Activated T-helper 17 cell treated with anti-CD3 and anti-CD28 coated beads, Interleukin-2, amount 50 U/mL, for 72 hours (primary cell): ENCODE measurements at regions not wholly inside any gene's neighbourhood (a gene's known extent, or its start where the extent isn't known, plus 50 kb on each side); places are given as distances from the start of the nearest gene placed in this dataset.
"Not testable (repeated sequence)": the region's sequence is repeated elsewhere in the genome, so short reads cannot be mapped to it uniquely, and the experiment has no call there.

Source experiments
- ATAC-seq: fragments of 150-1000 bp; cut with Tn5 transposase; replicated peaks from 2 replicates; pipeline ENCODE4 v1.10.0; 2021; ENCODE audit warnings: mild to moderate bottlenecking, moderate library complexity
- H3K27ac Mint-ChIP-seq: one replicate; pipeline ENCODE4 v1.8.0; 2022; ENCODE audit warnings: mixed read lengths
- H3K27me3 Mint-ChIP-seq: one replicate; pipeline ENCODE4 v1.8.0; 2022; ENCODE audit warnings: mixed read lengths
- H3K36me3 Mint-ChIP-seq: one replicate; pipeline ENCODE4 v1.8.0; 2022; ENCODE audit warnings: low read depth, mild to moderate bottlenecking, mixed read lengths
- H3K4me1 Mint-ChIP-seq: one replicate; pipeline ENCODE4 v1.8.0; 2022; ENCODE audit warnings: mixed read lengths
- H3K4me3 Mint-ChIP-seq: one replicate; pipeline ENCODE4 v1.8.0; 2022; ENCODE audit warnings: mild to moderate bottlenecking, mixed read lengths
- H3K9me3 Mint-ChIP-seq: one replicate; pipeline ENCODE4 v1.8.0; 2022; ENCODE audit warnings: mixed read lengths

DNA sequence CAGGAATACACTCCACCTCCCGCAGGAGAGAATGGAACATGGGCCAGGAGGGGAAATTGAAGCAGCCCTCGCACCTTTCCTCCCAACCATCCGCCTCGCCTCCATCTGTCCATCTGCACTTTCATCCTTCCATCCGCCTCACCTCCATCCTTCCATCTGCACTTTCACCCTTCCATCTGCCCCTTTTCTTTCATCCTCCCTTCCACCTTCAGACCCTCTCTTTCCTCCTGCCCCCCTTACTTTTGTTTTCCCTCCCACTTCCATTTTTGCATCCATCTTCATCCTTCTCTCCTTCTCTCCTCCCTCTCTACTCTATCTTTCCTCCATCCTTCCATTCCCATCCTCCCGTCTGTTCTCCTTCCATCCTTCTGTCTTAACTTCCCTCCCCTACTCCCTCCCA is 92.2 kb upstream of the ZNF536 start:
- Mint-ChIP-seq H3K27ac (no peak overlapping the region), H3K4me1 (no peaks in the 10 kb centered on the region), H3K36me3 (no peaks in the 10 kb centered on the region), H3K4me3 (no peak overlapping the region), H3K27me3 (peaks cover 13% of the 10 kb centered on the region), H3K9me3 (peaks cover 6% of the 10 kb centered on the region)
- no peak for ATAC-seq

DNA sequence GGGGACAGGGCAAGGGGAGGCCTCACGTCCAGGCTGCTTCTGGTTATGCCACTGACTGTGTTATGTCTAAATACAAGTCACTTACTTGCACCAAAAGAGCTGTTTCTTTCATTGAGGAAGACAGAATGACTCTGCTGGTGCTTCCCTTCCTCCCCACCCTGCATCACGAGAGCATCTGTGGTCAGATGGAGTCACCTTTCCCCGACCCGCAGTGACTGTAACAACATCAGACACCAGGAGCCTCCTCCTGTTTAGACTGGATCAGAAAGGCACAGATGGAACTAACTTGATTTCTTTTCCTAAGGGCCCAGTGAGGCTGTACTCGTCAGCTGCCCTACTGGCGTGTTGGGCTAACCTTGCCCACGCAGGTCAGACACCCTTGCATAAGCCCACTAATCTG is 90.3 kb upstream of the ZNF536 start:
- no peak overlapping the region for H3K27ac Mint-ChIP-seq
- H3K4me1 Mint-ChIP-seq: no peaks in the 10 kb centered on the region
- no peak for ATAC-seq
- H3K36me3 Mint-ChIP-seq: no peaks in the 10 kb centered on the region
- peaks cover 6% of the 10 kb centered on the region for H3K9me3 Mint-ChIP-seq
- H3K4me3 Mint-ChIP-seq: no peak overlapping the region
- H3K27me3 Mint-ChIP-seq: peaks cover 16% of the 10 kb centered on the region

DNA sequence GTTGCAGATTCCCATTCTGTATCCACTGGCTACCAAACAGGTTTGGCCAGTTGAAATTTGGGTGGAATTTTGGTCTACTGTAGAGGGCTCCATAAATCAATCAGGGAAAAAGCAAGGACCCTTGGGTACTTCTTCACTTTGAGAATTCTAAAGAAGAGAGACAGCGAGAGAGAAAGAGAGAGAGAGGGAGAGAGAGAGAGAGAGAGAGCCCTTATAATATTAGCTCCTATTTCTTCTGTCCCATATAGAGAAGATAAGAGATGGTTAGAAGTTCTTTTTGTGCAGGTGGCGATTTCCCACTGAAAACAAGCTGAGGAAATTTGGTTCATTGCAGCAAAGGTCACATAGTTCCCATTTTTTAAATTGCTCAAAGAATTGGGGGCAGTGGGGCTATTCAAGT is 88.6 kb upstream of the ZNF536 start:
- H3K27me3 Mint-ChIP-seq: peaks cover 16% of the 10 kb centered on the region
- no peaks in the 10 kb centered on the region for H3K4me1 Mint-ChIP-seq
- H3K27ac Mint-ChIP-seq: no peak overlapping the region
- H3K4me3 Mint-ChIP-seq: no peak overlapping the region
- ATAC-seq: no peak
- H3K9me3 Mint-ChIP-seq: peaks cover 6% of the 10 kb centered on the region
- no peaks in the 10 kb centered on the region for H3K36me3 Mint-ChIP-seq

DNA sequence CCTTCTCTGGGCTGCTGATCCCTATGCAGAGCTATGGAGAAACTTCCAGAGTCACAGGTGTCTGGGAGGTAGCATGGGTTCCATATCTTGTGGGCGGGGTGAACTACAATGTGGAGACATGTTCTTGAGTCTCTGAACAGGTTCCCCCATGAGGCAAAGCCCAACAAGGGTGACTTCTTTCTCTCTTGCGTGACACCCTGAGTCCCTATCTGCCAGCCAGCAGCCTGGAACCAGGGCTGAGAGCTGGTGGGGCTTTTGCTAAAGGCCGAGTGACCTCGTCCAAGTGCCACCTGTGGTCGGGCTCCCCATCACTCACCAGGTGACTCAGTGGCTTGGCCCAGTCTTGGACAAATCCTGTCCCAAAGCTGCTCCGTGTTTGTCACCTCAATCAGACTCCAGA is 88.0 kb upstream of the ZNF536 start:
- H3K9me3 Mint-ChIP-seq: peaks cover under 1% of the 10 kb centered on the region
- H3K4me1 Mint-ChIP-seq: no peaks in the 10 kb centered on the region
- H3K27ac Mint-ChIP-seq: no peak overlapping the region
- ATAC-seq: no peak
- H3K27me3 Mint-ChIP-seq: peaks cover 16% of the 10 kb centered on the region
- no peak overlapping the region for H3K4me3 Mint-ChIP-seq
- no peaks in the 10 kb centered on the region for H3K36me3 Mint-ChIP-seq

DNA sequence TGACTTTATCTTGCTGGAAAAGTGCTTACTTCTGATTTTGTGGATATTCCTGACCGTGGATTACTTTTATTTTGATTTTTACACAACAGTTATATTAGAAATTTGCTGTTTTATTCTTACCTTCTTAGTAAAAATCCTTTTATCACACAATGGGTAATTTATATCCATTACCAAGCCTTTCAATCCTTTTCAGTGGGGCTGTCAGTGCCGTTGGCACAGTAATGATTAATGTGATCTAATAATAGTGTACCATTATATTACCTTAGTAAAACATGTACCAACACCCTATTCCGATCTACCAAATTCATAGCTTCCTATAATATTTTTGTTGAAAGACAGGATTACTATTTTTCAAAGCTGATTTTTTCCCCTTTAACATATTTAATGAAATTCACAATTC is 87.3 kb upstream of the ZNF536 start:
- Mint-ChIP-seq H3K27ac (no peak overlapping the region), H3K36me3 (no peaks in the 10 kb centered on the region), H3K4me1 (no peaks in the 10 kb centered on the region), H3K9me3 (no peaks in the 10 kb centered on the region), H3K4me3 (no peak overlapping the region), H3K27me3 (peaks cover 15% of the 10 kb centered on the region)
- no peak for ATAC-seq

DNA sequence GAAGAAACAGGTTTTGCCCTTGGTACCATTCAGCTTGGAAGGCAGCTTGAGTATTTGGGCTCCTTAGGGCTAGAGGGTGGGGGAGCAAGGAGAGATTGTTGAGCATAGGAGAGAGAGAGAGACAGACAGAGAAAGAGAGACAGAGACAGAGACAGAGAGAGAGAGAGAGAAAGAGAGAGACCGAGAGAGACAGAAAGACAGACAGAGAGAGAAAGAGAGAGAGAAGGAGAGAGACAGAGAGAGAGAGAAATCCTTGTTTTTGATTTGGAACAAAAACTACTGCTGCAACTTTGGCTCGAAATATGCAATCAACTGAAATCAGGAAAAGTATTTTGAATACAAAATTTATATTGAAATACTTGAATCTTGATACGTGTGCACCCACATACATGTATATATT is 85.8 kb upstream of the ZNF536 start:
- ATAC-seq: no peak
- Mint-ChIP-seq H3K27ac (no peak overlapping the region), H3K4me3 (no peak overlapping the region), H3K9me3 (no peaks in the 10 kb centered on the region), H3K4me1 (no peaks in the 10 kb centered on the region), H3K36me3 (no peaks in the 10 kb centered on the region), H3K27me3 (peaks cover 8% of the 10 kb centered on the region)

DNA sequence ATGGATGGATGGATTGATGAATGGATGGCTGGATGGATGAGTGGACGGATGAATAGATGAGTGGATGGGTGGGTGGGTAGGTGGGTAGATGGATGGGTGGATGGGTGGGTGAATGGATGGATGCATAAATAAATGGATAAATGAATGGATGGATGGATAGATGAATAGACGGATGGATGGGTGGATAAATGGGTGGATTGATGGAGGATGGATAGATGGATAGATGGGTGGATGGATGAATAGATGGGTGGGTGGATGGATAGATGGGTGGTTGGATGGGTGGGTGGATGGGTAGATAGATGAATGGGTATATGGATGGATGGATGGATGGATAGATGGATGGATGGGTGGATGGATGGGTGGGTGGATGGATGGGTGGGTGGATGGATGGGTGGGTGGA is 84.9 kb upstream of the ZNF536 start:
- ATAC-seq: no peak
- H3K27me3 Mint-ChIP-seq: peaks cover 8% of the 10 kb centered on the region
- H3K4me3 Mint-ChIP-seq: no peak overlapping the region
- no peaks in the 10 kb centered on the region for H3K4me1 Mint-ChIP-seq
- no peaks in the 10 kb centered on the region for H3K36me3 Mint-ChIP-seq
- H3K27ac Mint-ChIP-seq: no peak overlapping the region
- H3K9me3 Mint-ChIP-seq: no peaks in the 10 kb centered on the region

DNA sequence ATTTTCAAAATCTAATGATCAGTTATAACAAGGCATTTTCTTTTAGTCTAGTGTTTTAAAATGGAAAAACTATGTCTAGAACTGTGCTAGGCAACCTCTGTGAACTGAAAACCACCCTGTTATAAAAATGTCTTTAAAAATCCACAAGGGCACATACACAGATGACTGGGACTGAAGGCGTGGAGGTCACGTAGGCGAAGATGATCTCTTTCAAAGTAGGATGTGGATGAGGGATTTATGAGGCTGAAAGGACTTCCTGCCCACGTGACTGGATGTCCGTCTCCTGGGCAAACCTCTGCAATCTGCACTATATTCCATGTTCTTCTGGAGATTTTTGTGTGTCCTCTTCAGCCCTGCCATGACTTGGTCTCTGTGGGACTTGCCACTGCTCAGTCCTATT is 84.2 kb upstream of the ZNF536 start:
- no peaks in the 10 kb centered on the region for H3K9me3 Mint-ChIP-seq
- no peaks in the 10 kb centered on the region for H3K36me3 Mint-ChIP-seq
- no peak overlapping the region for H3K27ac Mint-ChIP-seq
- ATAC-seq: no peak
- H3K27me3 Mint-ChIP-seq: peaks cover 8% of the 10 kb centered on the region
- no peak overlapping the region for H3K4me3 Mint-ChIP-seq
- no peaks in the 10 kb centered on the region for H3K4me1 Mint-ChIP-seq

DNA sequence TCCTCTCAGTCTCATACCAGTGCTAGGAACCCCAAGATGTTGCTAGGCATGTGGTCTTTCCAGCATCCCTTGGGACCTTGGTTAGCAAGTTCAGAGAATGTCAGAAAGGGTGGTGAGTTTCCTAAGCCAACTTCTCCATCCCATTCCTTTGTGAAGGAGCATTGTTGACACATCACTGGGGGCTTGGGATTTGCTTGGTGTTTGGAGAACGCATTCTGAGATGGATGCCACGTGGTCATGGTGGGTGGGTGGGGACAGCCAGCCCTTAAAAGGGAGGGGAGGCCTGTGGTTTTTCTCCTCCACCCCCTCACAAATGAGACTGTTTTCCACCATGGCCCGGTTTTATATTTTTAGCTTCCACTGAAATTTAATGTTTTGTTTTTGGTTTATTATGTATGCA is 83.3 kb upstream of the ZNF536 start:
- H3K4me3 Mint-ChIP-seq: no peak overlapping the region
- H3K9me3 Mint-ChIP-seq: no peaks in the 10 kb centered on the region
- H3K36me3 Mint-ChIP-seq: no peaks in the 10 kb centered on the region
- H3K4me1 Mint-ChIP-seq: no peaks in the 10 kb centered on the region
- ATAC-seq: no peak
- no peak overlapping the region for H3K27ac Mint-ChIP-seq
- H3K27me3 Mint-ChIP-seq: peaks cover 3% of the 10 kb centered on the region

DNA sequence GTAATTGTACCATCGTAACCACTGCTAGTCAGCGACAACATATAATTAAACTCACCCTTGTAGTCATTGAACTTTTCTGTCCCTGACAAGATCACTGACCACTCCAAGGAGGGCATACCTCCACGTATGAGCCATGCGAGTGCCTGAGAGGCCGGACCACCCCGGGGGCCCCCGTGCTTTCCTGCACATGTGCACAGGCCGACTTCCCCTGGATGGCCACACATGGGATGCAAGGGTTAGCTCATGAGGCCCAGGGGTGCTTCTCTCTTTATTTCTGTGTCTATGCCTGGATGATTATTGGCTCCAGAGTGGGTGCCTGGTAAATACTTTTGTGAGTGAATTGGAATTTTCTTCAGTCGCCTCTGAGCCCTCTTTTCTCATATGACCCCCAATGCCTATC is 82.8 kb upstream of the ZNF536 start:
- no peaks in the 10 kb centered on the region for H3K4me1 Mint-ChIP-seq
- no peak for ATAC-seq
- H3K4me3 Mint-ChIP-seq: no peak overlapping the region
- H3K9me3 Mint-ChIP-seq: no peaks in the 10 kb centered on the region
- H3K27ac Mint-ChIP-seq: no peak overlapping the region
- H3K36me3 Mint-ChIP-seq: no peaks in the 10 kb centered on the region
- peaks cover 3% of the 10 kb centered on the region for H3K27me3 Mint-ChIP-seq

DNA sequence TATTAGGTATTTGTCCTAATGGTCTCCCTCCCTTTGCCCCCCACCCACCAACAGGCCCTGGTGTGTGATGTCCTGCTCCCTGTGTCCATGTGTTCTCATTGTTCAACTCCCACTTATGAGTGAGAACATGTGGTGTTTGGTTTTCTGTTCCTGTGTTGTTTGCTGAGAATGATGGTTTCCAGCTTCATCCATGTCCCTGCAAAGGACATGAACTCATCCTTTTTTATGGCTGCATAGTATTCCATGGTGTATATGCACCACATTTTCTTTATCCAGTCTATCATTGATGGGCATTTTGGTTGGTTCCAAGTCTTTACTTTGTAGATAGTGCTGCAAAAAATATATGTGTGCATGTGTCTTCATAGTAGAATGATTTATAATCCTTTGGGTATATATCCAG is 81.4 kb upstream of the ZNF536 start:
- not testable (repeated sequence) for H3K36me3 Mint-ChIP-seq, H3K27ac Mint-ChIP-seq, H3K4me3 Mint-ChIP-seq, H3K9me3 Mint-ChIP-seq, ATAC-seq, H3K27me3 Mint-ChIP-seq, H3K4me1 Mint-ChIP-seq

DNA sequence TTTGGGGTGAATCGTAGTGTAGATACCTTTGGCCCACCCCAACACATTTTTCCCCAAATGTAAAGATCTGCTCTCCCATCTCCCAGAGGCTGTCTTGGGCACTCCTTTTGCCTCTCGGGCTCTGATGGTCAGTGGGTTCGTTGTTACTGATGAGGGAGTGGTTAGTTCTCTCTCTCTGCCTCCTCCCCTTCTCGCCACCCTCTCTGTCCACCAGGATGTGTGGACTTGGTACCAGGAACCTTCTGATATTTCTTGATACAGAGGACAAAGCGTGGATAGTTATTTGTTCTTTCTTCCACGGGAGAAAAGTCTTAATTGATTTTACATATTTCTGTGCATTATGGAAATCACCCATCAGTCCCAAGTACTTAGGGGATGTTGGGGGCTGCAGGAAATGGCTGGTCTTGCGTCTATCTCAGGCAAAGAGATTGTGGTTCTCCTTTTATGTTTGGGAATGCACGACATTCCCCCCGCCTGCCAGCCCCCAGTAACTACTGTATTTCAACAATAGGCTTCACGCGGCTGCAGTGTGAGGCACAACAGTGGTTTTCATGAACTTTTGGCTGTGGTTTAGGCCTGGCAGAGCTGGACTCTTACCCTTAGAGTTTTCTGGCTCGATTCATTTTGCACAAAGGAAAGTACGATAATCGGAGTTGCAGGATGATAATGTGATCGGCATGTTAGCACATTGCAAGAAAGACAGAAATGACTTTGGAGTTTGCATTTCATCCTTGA is 79.0 kb upstream of the ZNF536 start:
- H3K36me3 Mint-ChIP-seq: no peaks in the 10 kb centered on the region
- H3K4me3 Mint-ChIP-seq: no peak overlapping the region
- no peak overlapping the region for H3K27ac Mint-ChIP-seq
- no peak for ATAC-seq
- H3K4me1 Mint-ChIP-seq: no peaks in the 10 kb centered on the region
- no peaks in the 10 kb centered on the region for H3K9me3 Mint-ChIP-seq
- peaks cover 3% of the 10 kb centered on the region for H3K27me3 Mint-ChIP-seq

DNA sequence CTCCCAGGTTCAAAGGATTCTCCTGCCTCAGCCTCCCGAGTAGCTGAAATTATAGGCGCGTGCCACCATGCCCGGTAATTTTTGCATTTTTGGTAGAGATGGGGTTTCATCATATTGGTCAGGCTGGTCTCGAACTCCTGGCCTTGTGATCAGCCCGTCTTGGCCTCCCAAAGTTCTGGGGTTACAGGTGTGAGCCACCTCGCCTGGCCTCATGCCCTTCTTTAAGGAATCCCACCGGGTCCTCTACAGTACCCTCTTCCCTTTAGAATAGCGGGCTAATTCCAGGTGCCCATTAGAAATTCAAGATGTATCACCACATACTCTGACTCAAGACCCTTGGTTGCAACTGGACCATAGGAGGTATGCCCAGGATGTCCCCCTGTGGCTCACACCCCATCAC is 74.2 kb upstream of the ZNF536 start:
- Mint-ChIP-seq H3K9me3 (no peaks in the 10 kb centered on the region), H3K4me1 (no peaks in the 10 kb centered on the region), H3K27me3 (peaks cover 7% of the 10 kb centered on the region), H3K4me3 (no peak overlapping the region), H3K36me3 (no peaks in the 10 kb centered on the region), H3K27ac (no peak overlapping the region)
- no peak for ATAC-seq

DNA sequence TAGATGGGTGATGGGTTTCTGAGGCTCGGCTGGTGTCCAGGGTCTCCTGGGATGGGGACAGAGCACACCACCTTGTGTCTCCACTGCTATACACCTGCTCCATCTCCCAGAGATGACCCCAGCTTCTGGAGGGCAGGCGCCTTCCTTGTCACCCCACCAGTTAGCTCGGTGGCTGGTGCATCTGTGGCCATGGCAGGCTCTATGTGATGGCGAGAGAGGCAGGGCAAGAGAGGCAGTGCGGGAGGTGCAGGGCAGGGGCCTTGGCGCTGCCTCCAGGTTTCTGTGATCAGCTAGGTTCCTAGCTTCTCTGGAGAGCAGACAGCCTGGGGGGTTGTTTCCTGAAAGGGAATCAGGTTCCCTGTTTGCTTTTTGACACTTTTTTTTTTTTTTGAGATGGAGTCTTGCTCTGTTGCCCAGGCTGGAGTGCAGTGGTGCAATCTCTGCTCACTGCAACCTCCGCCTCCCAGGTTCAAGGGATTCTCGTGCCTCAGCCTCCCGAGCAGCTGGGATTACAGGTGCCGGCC is 69.0 kb upstream of the ZNF536 start:
- Mint-ChIP-seq H3K36me3 (no peaks in the 10 kb centered on the region), H3K27me3 (peaks cover 5% of the 10 kb centered on the region), H3K27ac (no peak overlapping the region), H3K9me3 (peaks cover 3% of the 10 kb centered on the region), H3K4me1 (no peaks in the 10 kb centered on the region), H3K4me3 (no peak overlapping the region)
- no peak for ATAC-seq

DNA sequence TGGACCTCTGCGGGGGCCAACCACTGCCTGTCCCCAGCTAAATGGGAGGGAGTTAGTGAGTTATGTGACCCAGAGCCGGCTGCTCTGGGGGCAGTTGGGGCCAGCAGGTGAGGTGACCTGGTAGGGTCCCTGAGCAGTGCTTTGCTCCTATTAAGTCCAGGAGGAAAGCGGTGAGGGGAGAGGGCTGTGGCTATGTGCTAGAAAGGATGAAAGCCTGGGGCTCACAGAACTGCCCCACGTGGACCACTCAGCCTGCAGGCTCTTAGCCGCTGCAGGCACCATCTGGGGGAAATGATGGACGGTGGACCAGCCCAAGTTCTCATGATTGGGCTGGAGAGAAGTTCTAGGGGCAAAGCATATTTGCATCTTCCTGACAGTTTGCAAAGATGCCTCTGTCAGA is 67.6 kb upstream of the ZNF536 start:
- peaks cover 4% of the 10 kb centered on the region for H3K9me3 Mint-ChIP-seq

More for the DNA sequence above, 67.6 kb upstream of the ZNF536 start:
- no peaks in the 10 kb centered on the region for H3K4me1 Mint-ChIP-seq
- no peak for ATAC-seq
- H3K27me3 Mint-ChIP-seq: peaks cover 5% of the 10 kb centered on the region
- H3K27ac Mint-ChIP-seq: no peak overlapping the region
- H3K36me3 Mint-ChIP-seq: no peaks in the 10 kb centered on the region
- H3K4me3 Mint-ChIP-seq: no peak overlapping the region
